Skeletal muscle satellite cell (primary cell): ENCODE measurements at regions not wholly inside any gene's neighbourhood (a gene's known extent, or its start where the extent isn't known, plus 50 kb on each side); places are given as distances from the start of the nearest gene placed in this dataset.

Source experiments
- H3K27me3 ChIP-seq: 2 replicates; pipeline ENCODE4 v1.7.0; 2013; ENCODE audit warnings: low read length; ENCODE audit not compliant: control insufficient read depth, insufficient read depth
- H3K36me3 ChIP-seq: 2 replicates; pipeline ENCODE4 v1.7.0; 2013; ENCODE audit warnings: mild to moderate bottlenecking, control low read depth, low read length; ENCODE audit not compliant: insufficient read depth
- H3K4me1 ChIP-seq: 2 replicates; pipeline ENCODE4 v1.7.0; 2013; ENCODE audit warnings: low read length; ENCODE audit not compliant: control insufficient read depth, insufficient read depth
- H3K4me2 ChIP-seq: 2 replicates; pipeline ENCODE4 v1.7.0; 2013; ENCODE audit warnings: mild to moderate bottlenecking, low read length
- H3K4me3 ChIP-seq: 2 replicates; pipeline ENCODE4 v1.7.0; 2013; ENCODE audit warnings: low read length
- H3K9ac ChIP-seq: 2 replicates; pipeline ENCODE4 v1.7.0; 2013; ENCODE audit warnings: mild to moderate bottlenecking, low read depth, low read length, moderate library complexity
- H3K9me3 ChIP-seq: replicated peaks from 2 replicates; pipeline ENCODE4 v1.7.0; 2013; ENCODE audit warnings: mild to moderate bottlenecking, control low read depth, low read length

- no peak overlapping the region for H3K4me3 ChIP-seq
- H3K4me2 ChIP-seq = no peak overlapping the region
- no peaks in the 10 kb centered on the region for H3K36me3 ChIP-seq
- H3K4me1 ChIP-seq = no peaks in the 10 kb centered on the region
- no peak overlapping the region for H3K9ac ChIP-seq
- H3K27me3 ChIP-seq = no peaks in the 10 kb centered on the region
- H3K9me3 ChIP-seq = no peaks in the 10 kb centered on the region
These were observed 110.7 kb upstream of the CTSC start for GRCh38 chr11:88448131-88448670.

DNA sequence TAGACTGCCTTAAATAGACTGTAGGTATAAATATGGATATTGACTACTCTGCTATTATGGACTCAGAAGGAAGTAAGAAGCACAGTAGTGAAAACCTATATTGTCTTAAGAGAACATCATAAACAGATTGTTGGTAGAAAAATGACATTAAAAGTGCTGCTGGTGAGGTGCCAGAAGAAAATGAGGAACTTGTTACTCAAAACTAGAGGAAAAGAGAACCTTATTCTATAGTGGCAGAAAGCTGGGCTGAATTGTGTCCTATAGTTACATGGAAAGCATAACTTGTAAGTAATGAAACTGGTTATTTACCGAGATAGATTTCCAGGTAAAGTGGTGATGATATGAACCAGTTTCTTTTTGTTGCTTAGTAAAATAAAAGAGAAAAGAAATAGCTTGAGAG lies 109.7 kb upstream of the CTSC start:
- no peak overlapping the region for H3K4me3 ChIP-seq
- H3K9me3 ChIP-seq = no peaks in the 10 kb centered on the region
- H3K36me3 ChIP-seq = no peaks in the 10 kb centered on the region
- no peaks in the 10 kb centered on the region for H3K4me1 ChIP-seq
- H3K4me2 ChIP-seq = no peak overlapping the region
- H3K27me3 ChIP-seq = no peaks in the 10 kb centered on the region
- H3K9ac ChIP-seq = no peak overlapping the region

DNA sequence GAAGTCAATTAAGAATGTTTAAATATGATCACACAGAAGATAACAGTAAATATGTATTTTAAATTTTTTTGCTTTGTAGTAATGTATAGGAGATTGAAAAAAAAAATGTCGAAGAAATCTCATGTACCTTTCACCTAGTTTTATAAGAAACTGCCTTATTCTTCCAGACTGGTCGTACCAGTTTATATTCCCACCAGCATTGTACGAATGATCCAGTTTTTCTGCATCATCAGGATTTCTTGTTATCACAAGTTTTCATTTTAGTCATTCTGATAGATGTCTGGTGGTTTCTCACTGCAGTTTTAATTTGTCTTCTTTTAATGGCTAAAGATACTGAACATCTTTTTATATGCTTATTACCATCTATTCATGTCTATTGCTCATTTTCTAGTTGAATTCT lies 101.8 kb upstream of the CTSC start:
- Histone ChIP-seq H3K27me3 (no peaks in the 10 kb centered on the region), H3K9me3 (no peaks in the 10 kb centered on the region), H3K4me2 (no peak overlapping the region), H3K4me3 (no peak overlapping the region), H3K36me3 (no peaks in the 10 kb centered on the region), H3K4me1 (no peaks in the 10 kb centered on the region), H3K9ac (no peak overlapping the region)

- Histone ChIP-seq H3K9me3 (no peaks in the 10 kb centered on the region), H3K4me2 (no peak overlapping the region), H3K4me1 (no peaks in the 10 kb centered on the region), H3K4me3 (no peak overlapping the region), H3K9ac (no peak overlapping the region), H3K36me3 (no peaks in the 10 kb centered on the region), H3K27me3 (no peaks in the 10 kb centered on the region)
These were observed 101.2 kb upstream of the CTSC start for GRCh38 chr11:88438721-88439120.

DNA sequence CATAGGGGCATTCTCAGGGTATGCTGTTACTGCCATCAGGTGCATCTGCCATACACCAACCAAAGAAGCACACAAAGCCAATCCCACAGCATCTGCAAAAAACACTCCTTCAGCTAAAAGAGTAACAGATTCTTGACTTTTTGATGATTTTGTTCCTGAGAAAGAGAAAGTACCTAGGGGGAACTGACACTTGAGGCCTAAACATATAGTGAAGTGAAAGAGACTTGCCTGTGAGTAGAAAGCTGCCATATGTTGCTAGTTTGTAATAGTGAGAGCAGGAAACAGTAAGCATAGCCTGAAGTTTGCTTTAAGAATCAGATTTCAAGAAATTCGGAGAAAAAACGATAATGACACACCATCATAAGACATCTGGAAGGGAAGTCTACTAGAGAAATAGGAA lies 97.9 kb upstream of the CTSC start:
- Histone ChIP-seq H3K9ac (no peak overlapping the region), H3K4me3 (no peak overlapping the region), H3K9me3 (no peaks in the 10 kb centered on the region), H3K36me3 (no peaks in the 10 kb centered on the region), H3K27me3 (no peaks in the 10 kb centered on the region), H3K4me2 (no peak overlapping the region), H3K4me1 (no peaks in the 10 kb centered on the region)

DNA sequence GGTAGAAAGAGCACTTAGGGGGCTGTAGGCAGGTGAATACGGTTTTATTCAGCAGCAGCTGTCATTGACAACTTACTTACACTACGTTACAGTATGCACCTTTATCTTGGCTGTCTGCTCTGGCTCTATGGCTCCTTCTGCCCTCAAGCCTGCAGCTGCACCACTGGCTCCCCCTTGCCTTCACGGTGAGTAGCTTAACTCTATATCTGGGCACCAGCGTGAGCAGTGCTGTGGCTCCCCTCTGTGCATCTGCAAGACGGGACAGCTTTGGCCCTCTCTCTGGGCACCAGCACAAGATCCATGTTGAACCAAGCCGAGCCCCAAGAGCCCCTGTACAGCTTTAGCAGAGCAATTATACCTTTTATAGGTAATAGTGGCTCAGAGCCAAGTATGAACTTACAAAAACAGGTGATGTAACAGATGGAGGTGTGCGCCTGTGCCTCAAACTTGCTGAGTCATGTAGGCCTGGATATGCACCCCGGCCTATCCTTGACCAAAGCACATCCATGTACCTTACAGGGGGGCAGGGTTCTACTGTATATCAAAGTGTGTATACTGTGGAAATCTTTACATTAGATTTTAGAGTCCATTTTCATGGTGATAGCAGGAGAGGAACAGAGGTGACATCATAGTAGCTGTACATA lies 96.9 kb upstream of the CTSC start:
- Histone ChIP-seq H3K4me1 (no peaks in the 10 kb centered on the region), H3K4me2 (no peak overlapping the region), H3K36me3 (no peaks in the 10 kb centered on the region), H3K27me3 (no peaks in the 10 kb centered on the region), H3K4me3 (no peak overlapping the region), H3K9ac (no peak overlapping the region), H3K9me3 (no peaks in the 10 kb centered on the region)

GRCh38 chr11:88433536-88434230 lies 96.1 kb upstream of the CTSC start:
- no peaks in the 10 kb centered on the region for H3K4me1 ChIP-seq
- no peaks in the 10 kb centered on the region for H3K27me3 ChIP-seq
- H3K9ac ChIP-seq = no peak overlapping the region
- no peak overlapping the region for H3K4me3 ChIP-seq
- H3K4me2 ChIP-seq = no peak overlapping the region
- H3K9me3 ChIP-seq = no peaks in the 10 kb centered on the region
- no peaks in the 10 kb centered on the region for H3K36me3 ChIP-seq

DNA sequence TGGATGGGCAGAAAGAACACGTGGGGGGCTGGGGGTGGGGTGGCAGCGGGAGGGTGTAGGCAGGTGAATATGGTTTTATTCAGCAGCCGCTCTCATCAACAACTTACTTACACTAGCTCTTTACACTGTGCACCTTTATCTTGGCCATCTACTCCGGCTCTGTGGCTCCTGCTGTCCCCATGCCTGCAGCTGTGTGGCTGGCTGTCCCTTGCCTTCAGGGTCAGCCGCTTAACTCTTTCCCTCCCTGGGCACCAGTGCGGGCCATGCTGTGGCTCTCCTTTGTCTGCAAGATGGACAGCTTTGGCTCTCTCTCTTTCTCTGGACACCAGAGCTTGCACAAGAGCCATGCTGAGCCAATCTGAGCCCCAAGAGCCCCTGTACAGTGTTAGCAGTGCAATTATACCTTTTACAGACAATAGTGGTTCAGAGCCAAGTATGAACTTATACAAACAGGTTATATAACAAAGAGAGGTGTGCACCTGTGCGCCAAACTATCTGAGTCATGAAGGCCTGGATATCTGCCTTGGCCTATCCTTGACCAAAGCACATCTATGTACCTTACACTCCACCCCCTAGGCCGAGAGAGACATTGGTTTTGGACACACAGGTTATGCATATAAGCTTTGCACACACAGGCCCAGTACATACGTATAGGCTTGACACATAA lies 94.3 kb upstream of the CTSC start:
- Histone ChIP-seq H3K36me3 (no peaks in the 10 kb centered on the region), H3K4me1 (no peaks in the 10 kb centered on the region), H3K27me3 (no peaks in the 10 kb centered on the region), H3K4me2 (no peak overlapping the region), H3K9me3 (no peaks in the 10 kb centered on the region), H3K9ac (no peak overlapping the region), H3K4me3 (no peak overlapping the region)

GRCh38 chr11:88428959-88429358 lies 91.4 kb upstream of the CTSC start:
- H3K4me2 ChIP-seq = no peak overlapping the region
- H3K36me3 ChIP-seq = no peaks in the 10 kb centered on the region
- no peaks in the 10 kb centered on the region for H3K9me3 ChIP-seq
- no peaks in the 10 kb centered on the region for H3K27me3 ChIP-seq
- H3K4me1 ChIP-seq = no peaks in the 10 kb centered on the region
- H3K4me3 ChIP-seq = no peak overlapping the region
- no peak overlapping the region for H3K9ac ChIP-seq

GRCh38 chr11:88427719-88428118 lies 90.2 kb upstream of the CTSC start:
- H3K4me2 ChIP-seq = no peak overlapping the region
- H3K27me3 ChIP-seq = no peaks in the 10 kb centered on the region

DNA sequence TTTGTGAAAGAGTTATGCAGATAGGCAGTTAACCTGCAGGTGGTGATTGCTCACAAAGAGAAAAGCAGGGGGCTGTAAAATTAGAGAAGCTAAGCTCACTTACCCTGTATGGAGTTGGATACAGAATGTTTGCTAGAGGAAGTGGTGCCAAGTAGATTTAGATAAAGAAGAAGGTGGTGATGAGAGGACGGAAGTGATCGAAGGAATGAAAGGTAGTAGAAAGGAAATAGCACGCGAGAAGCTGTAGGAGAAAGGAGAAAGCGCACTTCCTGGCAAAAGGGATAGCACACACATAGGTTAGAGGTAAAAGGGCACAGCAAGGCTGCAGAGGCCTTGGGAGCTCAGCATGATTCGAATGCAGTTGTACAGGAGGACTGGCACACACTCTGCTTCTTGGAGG lies 87.3 kb upstream of the CTSC start:
- no peak overlapping the region for H3K4me3 ChIP-seq
- peaks cover 22% of the 10 kb centered on the region for H3K4me1 ChIP-seq
- no peaks in the 10 kb centered on the region for H3K36me3 ChIP-seq
- no peak overlapping the region for H3K9ac ChIP-seq
- no peak overlapping the region for H3K4me2 ChIP-seq
- no peaks in the 10 kb centered on the region for H3K27me3 ChIP-seq
- H3K9me3 ChIP-seq = no peaks in the 10 kb centered on the region

More at GRCh38 chr11:88427719-88428118, 90.2 kb upstream of the CTSC start:
- Histone ChIP-seq H3K36me3 (no peaks in the 10 kb centered on the region), H3K9ac (no peak overlapping the region), H3K4me1 (no peaks in the 10 kb centered on the region), H3K4me3 (no peak overlapping the region), H3K9me3 (no peaks in the 10 kb centered on the region)
